K562 (cell line): ENCODE measurements at regions not wholly inside any gene's neighbourhood (a gene's known extent, or its start where the extent isn't known, plus 50 kb on each side); places are given as distances from the start of the nearest gene placed in this dataset.

Experiments used
- ATAC-seq: fragments of 200-7000 bp; cut with Tn5 transposase; 3 replicates; pipeline ENCODE4 v1.9.1; 2020; ENCODE audit warnings: moderate library complexity
- BruUV-seq: library from RNA; stranded (reverse); fragments of 400-500 nt; replicated peaks from 2 replicates; lab custom pipeline; 2021; lab: Mats Ljungman, UMichigan
- CTCF ChIA-PET: fragments of 300-600 bp; formaldehyde crosslinking; extraction: SDS; loops from one replicate; lab custom pipeline; 2021; ENCODE audit warnings: low intra/inter-chr PET ratio; lab: Yijun Ruan, JAX
- POLR2A ChIA-PET: fragments of 300-600, 350-650 bp; sonication (Branson Sonifier 250); formaldehyde crosslinking; extraction: SDS; loops from one replicate; lab custom pipeline; 2021; ENCODE audit warnings: antibody characterized with exemption, inconsistent platforms; lab: Yijun Ruan, JAX
- DNase-seq, 4 experiments: peaks; one replicate each; pipeline versions ENCODE4 v3.0.0 to v3.0.0-alpha.2; 2011 to 2018; ENCODE audit warnings: low spot score in 3 of 4, mixed read lengths in 3 of 4; ENCODE audit errors: extremely low read depth in 1 of 4
- FAIRE-seq: peaks from 2 replicates; lab custom pipeline; 2011; peaks lifted over from hg19 to GRCh38; lab: Jason Lieb, UNC
- H2AFZ ChIP-seq: 2 replicates; pipeline ENCODE4 v1.6.0; 2011; ENCODE audit warnings: low read depth, low read length, control low read depth, inconsistent platforms
- H3K27ac ChIP-seq: fragments of 200-600 bp; 3 replicates; pipeline ENCODE4 v1.8.0; 2011; ENCODE audit warnings: low read depth, mild to moderate bottlenecking, control low read depth, inconsistent platforms, low read length, moderate library complexity, mixed read lengths; ENCODE audit errors: extremely low read depth
- H3K27me3 ChIP-seq, 2 experiments: fragments of 300-600 bp in 1 of 2; 2 replicates in 1 of 2; 3 replicates in 1 of 2; pipeline versions ENCODE4 v1.6.0 to v1.8.0; 2011; ENCODE audit warnings: inconsistent platforms in 2 of 2, low read length in 2 of 2, mild to moderate bottlenecking in 1 of 2, mixed read lengths in 1 of 2, moderate library complexity in 1 of 2; ENCODE audit not compliant: control insufficient read depth in 2 of 2, insufficient read depth in 2 of 2
- H3K36me3 ChIP-seq: fragments of 300-600 bp; 3 replicates; pipeline ENCODE4 v1.8.0; 2011; ENCODE audit warnings: mild to moderate bottlenecking, low read length, inconsistent platforms; ENCODE audit not compliant: control insufficient read depth, insufficient read depth
- H3K4me1 ChIP-seq, 2 experiments: fragments of 200-600 bp in 1 of 2; replicated peaks in 1 of 2; 2 replicates in 1 of 2; 3 replicates in 1 of 2; pipeline versions ENCODE4 v1.5.1 to v1.8.0; 2011; ENCODE audit warnings: inconsistent platforms in 2 of 2, low read length in 2 of 2, mild to moderate bottlenecking in 1 of 2, mixed read lengths in 1 of 2, moderate library complexity in 1 of 2; ENCODE audit not compliant: control insufficient read depth in 2 of 2, insufficient read depth in 2 of 2
- H3K4me2 ChIP-seq: 2 replicates; pipeline ENCODE4 v1.6.1; 2011; ENCODE audit warnings: low read length, control low read depth, inconsistent platforms, mixed read lengths; ENCODE audit not compliant: insufficient read depth
- H3K4me3 ChIP-seq: fragments of 200-600 bp; sonication (generic), shearing (Covaris generic); 2 replicates; pipeline ENCODE4 v1.5.1; 2016; ENCODE audit warnings: control low read depth, inconsistent platforms
- H3K79me2 ChIP-seq: fragments of 200-600 bp; 3 replicates; pipeline ENCODE4 v1.8.0; 2011; ENCODE audit warnings: low read length, inconsistent platforms; ENCODE audit not compliant: control insufficient read depth, insufficient read depth
- H3K9ac ChIP-seq, 2 experiments: 2 replicates each; pipeline versions ENCODE4 v1.6.0 to v1.6.1; 2011; ENCODE audit warnings: low read depth in 2 of 2, low read length in 2 of 2, control low read depth in 1 of 2, inconsistent platforms in 1 of 2, mild to moderate bottlenecking in 1 of 2, mixed read lengths in 1 of 2; ENCODE audit not compliant: insufficient read depth in 1 of 2
- H3K9me1 ChIP-seq: one replicate; pipeline ENCODE4 v1.6.0; 2011; ENCODE audit warnings: inconsistent platforms, mild to moderate bottlenecking, low read length, moderate library complexity; ENCODE audit not compliant: control insufficient read depth, insufficient read depth
- H3K9me3 ChIP-seq: replicated peaks from 2 replicates; pipeline ENCODE4 v1.5.1; 2011; ENCODE audit warnings: low read depth, low read length, inconsistent platforms; ENCODE audit not compliant: control insufficient read depth, insufficient read depth
- H4K20me1 ChIP-seq: replicated peaks from 2 replicates; pipeline ENCODE4 v1.6.1; 2011; ENCODE audit warnings: low read length, inconsistent platforms, mixed read lengths; ENCODE audit not compliant: control insufficient read depth, insufficient read depth
- FOXM1 ChIP-seq, 2 experiments: fragments of 450-650 bp in 1 of 2; sonication (generic) in 1 of 2; formaldehyde crosslinking in 1 of 2; IDR thresholded peaks; 2 replicates each; pipeline versions ENCODE4 v1.6.1 to v1.9.0; 2017 to 2022; ENCODE audit warnings: low read depth in 2 of 2, mild to moderate bottlenecking in 2 of 2, missing genetic modification reagents in 1 of 2, moderate library complexity in 1 of 2
- HOMEZ ChIP-seq: fragments of 250-450 bp; sonication (Bioruptor Pico); IDR thresholded peaks from 2 replicates; pipeline ENCODE4 v1.4.0; 2020; ENCODE audit warnings: mild to moderate bottlenecking, moderate library complexity
- NBN ChIP-seq: fragments of 450-650 bp; IDR thresholded peaks from 2 replicates; pipeline ENCODE4 v1.6.1; 2016; ENCODE audit warnings: low read depth, mild to moderate bottlenecking
- NCOA4 ChIP-seq: fragments of 450-650 bp; IDR thresholded peaks from 2 replicates; pipeline ENCODE4 v1.6.1; 2018; ENCODE audit warnings: mild to moderate bottlenecking; ENCODE audit not compliant: partially characterized antibody
- NR4A1 ChIP-seq, 2 experiments: fragments of 250-450 bp in 1 of 2; fragments of 450-650 bp in 1 of 2; sonication (Bioruptor Pico) in 1 of 2; IDR thresholded peaks; 2 replicates each; pipeline versions ENCODE4 v1.4.0 to v1.6.1; 2016 to 2020; ENCODE audit warnings: mild to moderate bottlenecking in 2 of 2, missing compliant biosample characterization in 1 of 2, missing genetic modification characterization in 1 of 2, moderate library complexity in 1 of 2
- NRF1 ChIP-seq, 2 experiments: fragments of 450-650 bp; IDR thresholded peaks in 1 of 2; conservative IDR thresholded peaks in 1 of 2; 2 replicates each; pipeline ENCODE4 v1.6.1; 2014; ENCODE audit warnings: mild to moderate bottlenecking in 2 of 2
- SIX5 ChIP-seq, 2 experiments: IDR thresholded peaks; 2 replicates each; pipeline ENCODE4 v1.6.1; 2011; ENCODE audit warnings: low read length in 2 of 2, borderline replicate concordance in 1 of 2, low read depth in 1 of 2, mild to moderate bottlenecking in 1 of 2, moderate library complexity in 1 of 2; ENCODE audit not compliant: insufficient read depth in 1 of 2
- SRF ChIP-seq, 2 experiments: fragments of 250-450, 450-650 bp in 1 of 2; sonication (Bioruptor Pico) in 1 of 2; sonication (generic) in 1 of 2; formaldehyde crosslinking; IDR thresholded peaks; 2 replicates each; pipeline versions ENCODE4 v1.5.0 to v1.5.1; 2020 to 2022; ENCODE audit warnings: mild to moderate bottlenecking in 1 of 2, missing genetic modification reagents in 1 of 2
- STAT5A ChIP-seq: IDR thresholded peaks from 2 replicates; pipeline ENCODE4 v1.6.1; 2012; ENCODE audit warnings: low read length, inconsistent platforms, borderline replicate concordance
- TARDBP ChIP-seq: fragments of 450-650 bp; IDR thresholded peaks from 2 replicates; pipeline ENCODE4 v1.6.1; 2016
- YBX1 ChIP-seq: fragments of 450-650 bp; IDR thresholded peaks from 2 replicates; pipeline ENCODE4 v1.7.1; 2016; ENCODE audit warnings: mild to moderate bottlenecking
- ZFP91 ChIP-seq: sonication (generic); formaldehyde crosslinking; IDR thresholded peaks from 2 replicates; pipeline ENCODE4 v1.8.0; 2022; ENCODE audit warnings: mild to moderate bottlenecking, missing genetic modification reagents
- ZNF239 ChIP-seq: fragments of 250-450 bp; sonication (Bioruptor Pico); IDR thresholded peaks from 2 replicates; pipeline ENCODE4 v1.4.0; 2020; ENCODE audit warnings: mild to moderate bottlenecking
- ZNF431 ChIP-seq: sonication (generic); formaldehyde crosslinking; IDR thresholded peaks from 2 replicates; pipeline ENCODE4 v1.8.0; 2022; ENCODE audit warnings: mild to moderate bottlenecking, missing genetic modification reagents
- WGBS: fragments of 100-300 bp; shearing (Covaris generic); methylation state at CpG from one replicate; pipeline ENCODE4 v1.1.6; 2016; ENCODE audit warnings: low coverage, mixed read lengths; ENCODE audit not compliant: insufficient coverage; ENCODE audit errors: missing lambda C conversion rate; 5-methylcytosine and 5-hydroxymethylcytosine counted together
- in situ Hi-C: fragments of 300-500 bp; cut with MboI; formaldehyde crosslinking; loops from 4 replicates; pipeline ENCODE4 v1.15.0; 2018; ENCODE audit warnings: inconsistent platforms, mixed read lengths
- intact Hi-C: fragments of 100-400 bp; cut with micrococcal nuclease; formaldehyde crosslinking; loops from 2 replicates; pipeline ENCODE4 v1.14.2; 2022

- Histone ChIP-seq H3K4me1 (no peaks in the 10 kb centered on the region), H3K27me3 (no peaks in the 10 kb centered on the region), H3K4me2 (no peak overlapping the region), H3K79me2 (no peaks in the 10 kb centered on the region), H3K9ac (no peak overlapping the region), H3K27ac (no peak overlapping the region), H2AFZ (no peak overlapping the region), H4K20me1 (no peaks in the 10 kb centered on the region), H3K36me3 (no peaks in the 10 kb centered on the region), H3K4me3 (no peak overlapping the region), H3K9me1 (no peaks in the 10 kb centered on the region), H3K9me3 (no peaks in the 10 kb centered on the region)
- in situ Hi-C loops (no loop called here), intact Hi-C loops (no loop called here)
- DNase-seq (no peak), ATAC-seq (no peak), FAIRE-seq (no peak)
- 11% methylated on average over 2 of the region's 2 CpGs for WGBS
- CTCF ChIA-PET = no interaction called here
- no TSS peak for BruUV-seq
- no peak for TF ChIP-seq NR4A1 (CRISPR knock-in tag; IDR thresholded peaks at IDR 0.05)
- TF ChIP-seq NR4A1 (tag; IDR thresholded peaks at IDR 0.05) = no peak
- TF ChIP-seq HOMEZ (CRISPR knock-in tag) = no peak
- no peak for TF ChIP-seq YBX1
- no peak for TF ChIP-seq NBN
- TF ChIP-seq SRF (CRISPR knock-in tag; IDR thresholded peaks at IDR 0.05) = no peak
- no peak for TF ChIP-seq TARDBP
- no peak for TF ChIP-seq STAT5A
- no peak for TF ChIP-seq ZNF431 (CRISPR knock-in tag)
- TF ChIP-seq SIX5 (IDR thresholded peaks at IDR 0.05; ENCODE audit: borderline replicate concordance in 1 of 2, insufficient read depth in 1 of 2, low read depth in 1 of 2, low read length in 2 of 2) = no peak
- no peak for TF ChIP-seq NCOA4
- no peak for TF ChIP-seq ZNF239
- TF ChIP-seq NRF1 (conservative IDR thresholded peaks at IDR 0.05 in 1 of 2, IDR thresholded peaks at IDR 0.05 in 1 of 2) = no peak
- no peak for TF ChIP-seq FOXM1 (IDR thresholded peaks at IDR 0.05; ENCODE audit: low read depth)
- no peak for TF ChIP-seq FOXM1 (CRISPR knock-in tag; IDR thresholded peaks at IDR 0.05; ENCODE audit: low read depth)
- TF ChIP-seq ZFP91 = no peak
- POLR2A ChIA-PET = no interaction called here
These were observed 503.0 kb downstream of the EFNB2 start for GRCh38 chr13:106032441-106032840.
